A673 (cell line): ENCODE measurements at regions not wholly inside any gene's neighbourhood (a gene's known extent, or its start where the extent isn't known, plus 50 kb on each side); places are given as distances from the start of the nearest gene placed in this dataset.

Experiments
- BruUV-seq: library from RNA; stranded (reverse); fragments of 400-500 nt; replicated peaks from 2 replicates; lab custom pipeline; 2021; lab: Mats Ljungman, UMichigan
- CTCF ChIA-PET: fragments of 300-600 bp; sonication (Branson Sonifier 250); formaldehyde crosslinking; loops from one replicate; lab custom pipeline; 2022; ENCODE audit warnings: antibody characterized with exemption; lab: Charles Lee
- POLR2A ChIA-PET: fragments of 300-600 bp; sonication (Branson Sonifier 250); formaldehyde crosslinking; loops from one replicate; lab custom pipeline; 2022; ENCODE audit warnings: antibody characterized with exemption; ENCODE audit not compliant: low non-redundant PET; lab: Charles Lee
- DNase-seq: peaks from one replicate; pipeline ENCODE4 v3.0.0-alpha.2; 2015; ENCODE audit warnings: low spot score
- H3K27ac ChIP-seq: fragments of 200-600 bp; sonication (generic); 2 replicates; pipeline ENCODE4 v1.5.1; 2016; ENCODE audit warnings: mixed run types, low read depth, mild to moderate bottlenecking, mixed read lengths, antibody characterized with exemption, low read length; ENCODE audit not compliant: poor library complexity, severe bottlenecking
- H3K27me3 ChIP-seq: fragments of 200-600 bp; sonication (generic); replicated peaks from 2 replicates; pipeline ENCODE4 v1.6.1; 2017; ENCODE audit warnings: mixed run types, low read depth, mild to moderate bottlenecking, mixed read lengths, antibody characterized with exemption, low read length; ENCODE audit not compliant: insufficient read depth, poor library complexity
- H3K36me3 ChIP-seq: fragments of 200-600 bp; sonication (generic); 2 replicates; pipeline ENCODE4 v1.6.1; 2016; ENCODE audit warnings: mixed run types, mild to moderate bottlenecking, mixed read lengths, antibody characterized with exemption, low read length; ENCODE audit not compliant: insufficient read depth, poor library complexity, severe bottlenecking
- H3K4me1 ChIP-seq: fragments of 200-600 bp; sonication (generic); 2 replicates; pipeline ENCODE4 v1.6.1; 2017; ENCODE audit warnings: mixed run types, mild to moderate bottlenecking, mixed read lengths, antibody characterized with exemption, low read length; ENCODE audit not compliant: insufficient read depth, poor library complexity, severe bottlenecking
- H3K4me3 ChIP-seq: fragments of 200-600 bp; sonication (generic); 2 replicates; pipeline ENCODE4 v1.5.1; 2016; ENCODE audit warnings: low read depth, mixed run types, mild to moderate bottlenecking, mixed read lengths, low read length; ENCODE audit not compliant: poor library complexity, severe bottlenecking
- H3K9me3 ChIP-seq: fragments of 200-600 bp; sonication (generic); 2 replicates; pipeline ENCODE4 v1.6.1; 2016; ENCODE audit warnings: mixed run types, low read depth, mild to moderate bottlenecking, mixed read lengths, antibody characterized with exemption, low read length; ENCODE audit not compliant: poor library complexity, severe bottlenecking
- CTCF ChIP-seq: fragments of 300-800, 200-600 bp; sonication (generic); conservative IDR thresholded peaks from 2 replicates; pipeline ENCODE4 v1.5.1; 2017; ENCODE audit warnings: low read depth, mild to moderate bottlenecking, antibody characterized with exemption, low read length, moderate library complexity, mixed read lengths
- EZH2 ChIP-seq: fragments of 200-600 bp; sonication (generic); IDR thresholded peaks from 2 replicates; pipeline ENCODE4 v1.6.1; 2017; ENCODE audit warnings: borderline replicate concordance, low read depth, mild to moderate bottlenecking, mixed read lengths, antibody characterized with exemption, low read length; ENCODE audit not compliant: poor library complexity, severe bottlenecking
- intact Hi-C: fragments of 100-400 bp; cut with micrococcal nuclease; formaldehyde crosslinking; loops from one replicate; pipeline ENCODE4 v1.10.0; 2022; ENCODE audit not compliant: unreplicated experiment

- ChIA-PET CTCF (no interaction called here), POLR2A (no interaction called here)
- Histone ChIP-seq H3K27me3 (no peaks in the 10 kb centered on the region), H3K4me1 (peaks cover 9% of the 10 kb centered on the region), H3K4me3 (no peak overlapping the region), H3K9me3 (no peaks in the 10 kb centered on the region), H3K36me3 (no peaks in the 10 kb centered on the region), H3K27ac (no peak overlapping the region)
- BruUV-seq: no TSS peak
- no peak for TF ChIP-seq EZH2
- no peak for TF ChIP-seq CTCF
- intact Hi-C loops: no loop called here
- no peak for DNase-seq
These were observed 121.8 kb downstream of the CDC42EP3 start for GRCh38 chr2:37549598-37549997.

GRCh38 chr2:37550190-37550589 is 121.3 kb downstream of the CDC42EP3 start:
- intact Hi-C loops: no loop called here
- ChIA-PET CTCF (no interaction called here), POLR2A (no interaction called here)
- no TSS peak for BruUV-seq
- no peak for DNase-seq
- Histone ChIP-seq H3K27ac (no peak overlapping the region), H3K27me3 (no peaks in the 10 kb centered on the region), H3K36me3 (no peaks in the 10 kb centered on the region), H3K4me3 (no peak overlapping the region), H3K9me3 (no peaks in the 10 kb centered on the region), H3K4me1 (peaks cover 3% of the 10 kb centered on the region)
- TF ChIP-seq EZH2: no peak
- TF ChIP-seq CTCF: no peak

- DNase-seq: no peak
- TF ChIP-seq CTCF (no peak), EZH2 (no peak)
- no TSS peak for BruUV-seq
- POLR2A ChIA-PET: interaction anchor here (0.7 kb wide), 1 partner anchor 244 kb away, joined by 3 read pairs; no protein-coding TSS in a partner anchor
- H3K4me1 ChIP-seq: peaks cover 3% of the 10 kb centered on the region
- no peak overlapping the region for H3K4me3 ChIP-seq
- H3K27ac ChIP-seq: no peak overlapping the region
- no peaks in the 10 kb centered on the region for H3K36me3 ChIP-seq
- intact Hi-C loops: no loop called here
- CTCF ChIA-PET: no interaction called here
- no peaks in the 10 kb centered on the region for H3K27me3 ChIP-seq
- no peaks in the 10 kb centered on the region for H3K9me3 ChIP-seq
These were observed 119.7 kb downstream of the CDC42EP3 start for GRCh38 chr2:37551783-37552182.
